ENCODE measurements at regions not wholly inside any gene's neighbourhood (a gene's known extent, or its start where the extent isn't known, plus 50 kb on each side); places are given as distances from the start of the nearest gene placed in this dataset.

DNA sequence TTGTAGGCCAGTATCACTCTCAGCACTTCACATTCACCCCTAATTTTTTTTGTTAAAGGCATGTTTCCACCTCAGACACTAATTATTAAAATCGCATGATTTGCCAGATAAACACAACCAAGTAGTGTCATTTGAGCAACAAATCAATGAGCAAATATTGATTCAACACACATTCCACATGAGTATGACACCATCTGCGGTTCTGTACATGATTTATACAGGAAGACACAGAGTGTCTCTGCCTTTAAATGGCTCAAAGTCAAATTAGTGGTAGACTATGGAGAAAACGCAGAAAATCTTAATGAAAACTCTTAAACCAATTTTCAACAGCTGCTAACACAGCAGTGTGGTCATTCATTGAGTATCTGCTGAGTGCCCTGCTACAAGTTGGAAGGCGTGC, 300.2 kb downstream of the SOX4 start:
- DNase-seq: no peak

DNA sequence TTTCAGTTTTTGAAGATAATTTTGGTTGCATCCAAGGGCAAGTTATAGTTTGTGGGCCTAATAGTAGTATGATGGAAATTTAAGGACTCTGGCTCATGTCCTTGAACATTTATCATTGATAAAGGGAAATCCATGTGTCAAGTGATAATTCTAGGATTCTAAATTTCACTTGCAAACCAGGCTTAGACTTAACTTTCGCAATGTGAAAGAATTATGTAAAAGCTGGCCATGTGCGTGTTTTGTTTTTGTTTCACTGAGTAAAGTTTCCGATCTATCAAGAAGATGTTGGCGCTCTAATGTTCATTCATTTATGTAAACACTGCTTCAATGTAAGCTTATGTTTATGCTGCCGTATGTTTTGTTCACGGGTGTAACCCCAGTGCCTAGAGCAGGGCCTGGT, 302.0 kb downstream of the SOX4 start:
- DNase-seq: no peak

DNA sequence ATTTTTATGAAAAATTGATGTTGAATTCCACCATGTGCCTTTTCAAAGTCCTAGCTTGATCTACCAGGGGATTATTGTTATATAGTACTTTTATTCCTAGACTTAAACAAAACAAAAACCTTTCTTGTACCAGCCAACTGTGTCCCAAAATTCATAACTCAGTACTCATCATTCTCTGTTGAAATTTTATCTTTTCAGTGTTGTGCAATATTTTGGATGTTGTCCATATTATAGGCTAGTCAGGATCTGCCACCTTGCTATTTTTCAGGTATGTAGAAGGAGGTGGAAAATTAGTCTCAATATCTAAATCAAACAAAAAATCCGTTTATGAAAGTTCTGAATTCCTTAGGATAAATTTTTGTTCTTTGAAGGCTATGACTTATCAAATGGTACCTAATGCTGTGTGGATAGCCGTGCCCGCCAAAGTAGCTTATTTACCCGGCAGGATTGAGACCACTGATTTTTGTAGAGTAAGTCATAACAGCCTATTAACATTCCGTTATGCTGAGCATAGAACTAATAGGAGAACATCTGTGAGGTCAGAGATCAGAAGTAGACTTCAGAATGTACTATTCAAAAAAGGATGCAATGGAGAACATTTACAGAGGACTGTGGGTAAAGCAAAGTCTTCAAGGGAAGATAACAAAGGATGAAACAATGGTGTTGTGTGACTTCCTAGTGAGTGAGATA, 304.7 kb downstream of the SOX4 start:
- no peak for DNase-seq

DNA sequence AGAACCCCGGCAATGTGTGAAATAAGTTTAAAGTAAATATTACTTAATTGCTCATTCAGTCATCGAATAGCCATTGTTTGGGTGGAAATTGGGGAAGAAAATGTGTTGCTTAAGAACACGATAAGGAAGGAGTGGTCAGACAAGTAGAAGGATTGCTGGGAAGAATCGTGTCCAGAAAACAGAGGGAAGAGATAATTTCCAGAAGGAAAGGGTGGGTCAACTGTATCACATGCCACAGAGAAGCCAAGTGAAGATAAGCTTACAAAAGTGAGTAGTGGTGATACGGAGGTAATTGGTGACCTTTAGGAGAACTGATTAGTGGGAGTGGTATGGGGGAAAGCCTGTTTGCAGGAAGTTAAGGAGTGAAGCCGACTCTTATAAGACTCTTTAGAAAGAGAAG, 306.2 kb downstream of the SOX4 start:
- DNase-seq: no peak

DNA sequence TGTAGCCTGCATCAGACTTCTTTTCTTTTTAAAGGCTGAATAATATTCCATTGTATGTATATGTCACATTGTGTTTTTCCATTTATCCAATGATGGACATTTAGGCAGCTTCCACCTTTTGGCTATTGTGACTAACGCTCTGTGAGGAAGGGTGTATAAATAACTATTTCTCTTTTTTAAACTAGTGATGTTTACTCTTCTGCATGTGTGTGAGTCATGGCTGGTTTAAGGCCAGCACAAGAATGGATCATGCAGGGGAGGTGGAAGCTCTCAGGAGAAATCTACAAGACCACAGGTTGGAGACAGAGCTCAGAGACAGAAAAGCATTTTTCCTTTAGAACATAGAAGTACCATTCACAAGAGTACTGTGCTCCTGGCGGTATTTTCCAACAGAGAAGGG, 307.2 kb downstream of the SOX4 start:
- no peak for DNase-seq

DNA sequence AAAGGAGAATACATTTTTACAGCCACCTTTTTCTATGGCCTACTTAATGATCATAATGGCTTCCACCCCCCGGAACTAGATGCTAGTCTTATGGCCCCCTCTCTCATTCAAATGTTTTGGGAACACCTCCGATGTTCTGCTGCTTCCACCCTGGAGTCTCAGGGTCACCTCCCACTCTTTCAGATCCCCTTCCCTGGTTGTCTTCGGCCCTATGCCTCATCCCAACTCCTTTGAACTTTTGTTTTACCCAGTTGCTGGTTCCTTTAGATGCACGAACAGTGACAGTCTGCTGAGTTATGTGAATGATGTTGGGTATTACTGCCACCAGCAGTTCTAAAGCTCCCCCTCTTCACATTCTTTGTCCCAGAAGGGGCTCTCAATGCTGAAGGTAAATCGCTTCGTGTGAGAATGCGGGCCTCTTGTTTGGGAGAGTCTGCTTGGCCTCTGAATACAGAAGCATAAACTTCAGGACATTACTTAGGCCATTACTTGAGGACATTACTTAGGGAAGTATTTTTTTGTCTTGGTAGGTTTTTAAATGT, 309.1 kb downstream of the SOX4 start:
- no peak for DNase-seq

DNA sequence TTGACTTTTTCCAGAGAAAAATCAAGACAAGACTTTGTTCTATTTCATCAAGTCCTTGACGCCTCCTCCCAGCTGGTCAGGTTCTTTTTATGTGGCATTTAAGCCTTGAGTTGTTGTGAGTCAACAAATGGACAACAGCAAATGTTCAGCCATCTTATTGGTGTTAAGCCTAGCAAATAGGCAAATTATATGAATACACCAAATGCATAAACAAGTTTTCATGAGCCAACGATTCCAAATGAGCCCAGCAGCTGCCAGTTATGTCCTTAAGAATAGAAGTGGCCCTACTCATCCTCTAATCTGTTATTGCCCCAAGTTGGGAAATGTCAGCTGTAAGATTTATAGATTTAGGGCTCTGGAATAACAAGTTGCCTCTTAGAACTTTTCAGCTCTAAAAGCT, 312.0 kb downstream of the SOX4 start:
- DNase-seq: no peak

DNA sequence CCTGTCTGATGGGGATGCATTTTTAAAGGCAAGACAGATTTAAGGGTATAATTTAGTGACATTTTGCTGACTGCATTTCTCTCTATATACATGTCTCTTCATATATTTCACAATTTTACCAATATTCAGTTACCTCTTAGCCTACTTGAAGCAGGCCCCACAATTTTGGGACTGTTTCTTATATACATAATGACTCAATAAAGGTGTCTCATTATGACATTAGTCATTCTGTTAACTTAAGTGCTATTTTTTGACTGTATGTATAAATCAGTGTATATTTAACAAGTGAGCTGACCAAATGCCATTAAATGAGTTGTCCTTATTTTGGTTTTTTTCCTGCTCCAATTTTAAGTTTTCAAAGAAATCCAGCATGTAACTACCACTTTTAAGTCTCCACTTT, 313.3 kb downstream of the SOX4 start:
- DNase-seq: no peak

DNA sequence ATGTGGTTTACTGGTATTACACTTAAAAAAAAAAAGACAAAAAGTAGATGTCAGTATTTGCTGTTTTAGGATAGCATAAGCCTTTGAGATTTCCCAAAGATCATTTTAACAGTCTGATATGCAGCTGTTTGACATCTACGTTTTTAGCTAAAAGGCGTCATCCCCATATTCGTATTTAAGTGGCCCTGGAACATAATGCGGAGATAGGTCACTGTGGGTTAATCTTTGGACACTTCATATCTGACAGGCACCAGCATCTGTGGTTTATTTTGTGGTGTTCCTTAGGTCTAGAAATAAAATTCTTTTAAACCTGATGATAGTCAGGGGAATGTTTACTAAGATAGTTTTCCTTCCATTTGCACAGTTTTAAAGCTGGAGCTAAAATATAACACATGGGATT, 313.7 kb downstream of the SOX4 start:
- DNase-seq: no peak

DNA sequence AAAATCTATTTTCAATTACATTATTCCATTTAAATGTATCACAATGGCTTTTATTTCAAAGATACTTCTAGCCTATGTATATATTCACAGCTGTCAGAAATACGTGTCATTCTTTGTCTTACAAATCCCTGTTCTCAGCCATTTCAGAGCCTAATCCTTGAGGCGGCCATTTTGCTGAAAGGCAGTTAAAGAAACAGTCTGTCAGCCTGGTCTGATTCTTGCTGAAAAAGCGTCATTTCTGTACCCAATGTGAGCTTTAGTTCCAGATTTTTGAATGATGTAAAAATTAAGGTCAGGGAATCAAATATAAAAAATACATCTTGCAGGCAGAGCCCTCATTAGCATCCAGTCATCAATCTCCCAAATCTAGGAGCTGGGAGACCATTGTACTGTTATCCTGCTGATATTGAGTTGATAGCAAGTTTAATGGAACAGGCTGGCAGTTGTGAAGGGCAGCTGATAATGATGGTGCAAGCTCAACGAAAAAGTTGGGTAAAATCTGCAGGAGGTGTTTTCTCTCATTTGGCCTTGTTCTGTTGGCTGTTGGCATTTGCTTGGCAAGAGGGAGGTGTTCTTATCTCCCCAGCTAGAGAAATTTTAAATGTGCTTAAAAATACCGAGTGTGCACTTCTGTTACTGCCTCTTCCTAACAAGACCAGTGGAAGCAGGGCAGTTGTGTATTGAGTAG, 314.8 kb downstream of the SOX4 start:
- no peak for DNase-seq

DNA sequence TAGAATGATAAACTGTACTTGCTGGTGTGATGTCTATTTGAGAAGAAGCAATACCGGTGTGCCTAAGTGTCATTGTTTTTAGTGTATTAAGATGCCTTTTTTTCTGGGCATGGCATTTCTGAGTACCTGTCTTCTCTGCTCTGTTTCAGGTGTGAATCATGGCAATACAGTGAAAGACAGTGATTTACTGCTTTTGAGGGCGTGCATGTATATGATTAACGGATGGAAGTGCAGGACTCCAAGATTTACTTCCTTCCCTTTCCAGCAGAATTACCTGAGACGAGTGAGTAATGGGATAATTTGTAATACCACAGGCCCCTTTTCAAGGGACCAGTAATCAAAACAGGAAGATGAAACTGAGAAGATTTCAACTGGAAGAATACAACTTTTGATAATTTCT, 315.8 kb downstream of the SOX4 start:
- DNase-seq: no peak

DNA sequence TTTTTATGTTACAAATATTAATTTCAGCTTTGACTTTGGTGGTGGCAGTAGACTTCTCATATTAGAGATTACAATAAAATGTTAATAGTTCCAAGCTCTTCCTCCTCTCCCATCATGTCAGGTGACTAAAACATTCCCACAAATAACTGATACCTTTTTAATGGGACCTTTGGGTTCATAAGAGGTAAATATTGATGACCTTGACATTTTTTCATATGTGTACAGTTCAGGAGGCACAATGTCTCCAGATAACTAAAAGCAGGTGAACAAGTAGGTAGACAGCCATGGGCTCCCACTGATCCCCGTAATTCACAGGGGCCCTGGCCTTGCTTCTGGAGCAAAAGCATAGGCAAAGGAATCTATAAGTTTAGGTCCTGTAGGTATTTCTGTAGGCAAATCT, 317.7 kb downstream of the SOX4 start:
- DNase-seq: no peak

DNA sequence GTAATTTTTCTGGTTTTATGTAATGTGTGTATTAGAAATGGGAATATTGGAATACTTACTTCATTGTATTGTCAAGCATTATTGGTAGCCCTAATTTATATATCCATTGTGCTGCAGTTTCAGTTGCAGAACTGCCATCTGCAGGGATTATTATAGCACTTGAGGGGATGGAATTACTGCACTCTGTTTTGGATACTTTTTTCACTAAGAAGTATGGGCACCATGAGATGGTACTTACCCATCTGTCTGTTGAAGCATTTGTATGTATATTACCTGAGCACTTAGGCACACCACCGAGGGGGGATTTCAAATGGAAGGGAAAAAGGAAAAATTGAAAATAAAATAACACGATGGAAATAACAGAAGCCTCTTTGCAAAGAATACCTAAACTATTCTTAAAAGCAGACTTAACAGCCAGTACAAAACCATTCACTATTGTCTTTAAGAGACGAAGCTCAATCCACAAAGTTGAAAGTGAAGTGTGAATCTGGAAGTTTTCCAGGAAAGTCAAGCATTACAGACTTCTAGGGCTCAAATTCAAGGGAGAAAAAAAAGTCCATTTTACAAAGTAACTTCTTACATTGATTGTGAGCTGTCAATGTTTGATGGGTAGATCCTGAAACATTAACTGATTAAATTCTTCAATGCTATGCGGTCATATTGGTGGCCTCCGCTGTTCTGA, 318.7 kb downstream of the SOX4 start:
- DNase-seq: no peak

DNA sequence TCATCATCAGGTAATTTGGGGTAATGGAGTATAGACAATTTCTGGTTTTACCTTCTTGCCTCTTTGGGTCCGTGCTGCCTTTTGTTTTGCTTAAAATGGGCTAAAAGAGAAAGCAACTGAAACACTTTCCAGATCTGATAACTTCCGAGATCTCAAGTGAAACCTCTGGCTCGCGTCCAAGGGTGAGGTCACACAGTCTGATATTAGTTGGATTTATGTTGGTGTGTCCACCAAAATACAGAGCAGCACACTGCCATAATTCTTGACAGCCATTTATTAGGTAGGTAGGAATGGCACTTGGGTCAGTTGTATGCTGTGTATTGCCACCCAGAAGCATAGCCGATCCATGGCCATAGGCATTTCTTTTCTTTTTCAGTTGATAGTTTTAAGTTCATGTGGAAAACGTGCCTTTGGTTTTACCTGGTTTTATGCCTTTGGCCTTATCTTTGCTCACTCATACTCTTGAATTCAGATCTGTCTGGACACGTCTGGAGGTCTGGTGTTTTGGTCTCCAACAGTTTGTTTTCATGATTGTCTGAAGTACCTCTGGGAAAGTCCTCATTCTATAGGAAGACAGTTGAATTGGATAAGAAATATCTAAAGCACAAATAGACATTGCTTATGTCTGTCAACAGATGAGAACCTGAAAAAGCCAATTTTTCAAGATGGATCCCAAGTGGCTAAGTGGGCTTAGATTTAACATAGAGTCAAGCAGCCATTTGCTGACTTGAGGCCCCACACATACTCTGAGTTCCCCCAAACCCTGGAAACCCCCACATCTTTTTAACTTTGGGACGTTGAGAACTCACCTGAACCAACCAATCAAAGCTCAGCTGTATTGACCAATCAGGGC, 320.8 kb downstream of the SOX4 start:
- DNase-seq: no peak

DNA sequence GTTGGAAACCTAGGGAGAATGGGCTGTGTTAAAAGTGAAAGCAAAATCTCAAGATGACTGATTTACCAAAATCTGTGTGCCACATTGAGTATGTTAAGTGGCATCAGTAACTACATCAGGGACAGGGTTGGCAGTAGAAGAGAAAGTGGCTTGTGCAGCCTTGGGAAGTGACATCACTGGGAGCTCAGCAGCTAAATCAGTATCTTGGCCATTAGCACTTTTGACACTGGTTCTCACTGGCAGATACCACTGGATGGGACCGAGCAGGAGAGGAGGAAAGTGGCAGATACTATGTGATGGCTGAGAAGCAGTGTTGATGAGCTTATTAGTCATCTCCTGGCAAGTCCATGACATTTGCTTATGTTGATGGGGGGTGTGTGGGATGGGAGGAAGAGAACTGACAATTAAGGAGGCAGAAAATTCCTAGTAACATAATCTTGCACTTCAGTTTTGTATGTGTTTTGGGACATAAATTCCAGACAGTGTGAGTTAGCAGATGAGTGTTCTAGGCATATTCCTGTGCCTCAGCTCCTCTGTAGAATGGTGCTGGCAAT, 322.2 kb downstream of the SOX4 start:
- DNase-seq: no peak

DNA sequence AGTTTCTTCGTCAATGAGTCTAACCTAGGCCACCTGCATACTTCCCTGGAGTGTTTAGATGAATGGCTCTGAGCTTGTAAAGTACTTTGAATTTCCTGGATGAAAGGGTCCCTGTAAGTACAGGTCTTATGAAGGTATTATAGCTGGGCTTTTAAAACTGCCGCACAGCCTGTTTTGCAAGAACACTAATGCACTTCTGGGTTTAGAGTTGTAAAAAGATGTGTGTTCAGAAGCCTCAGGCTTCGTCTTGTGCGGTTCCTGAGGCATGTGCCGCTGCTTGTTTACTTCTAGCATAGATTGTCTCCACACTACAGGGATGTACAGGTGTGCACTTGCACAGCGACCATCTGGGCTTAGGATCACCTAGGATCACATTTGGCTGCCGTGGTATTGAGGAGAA, 324.5 kb downstream of the SOX4 start:
- DNase-seq: no peak

DNA sequence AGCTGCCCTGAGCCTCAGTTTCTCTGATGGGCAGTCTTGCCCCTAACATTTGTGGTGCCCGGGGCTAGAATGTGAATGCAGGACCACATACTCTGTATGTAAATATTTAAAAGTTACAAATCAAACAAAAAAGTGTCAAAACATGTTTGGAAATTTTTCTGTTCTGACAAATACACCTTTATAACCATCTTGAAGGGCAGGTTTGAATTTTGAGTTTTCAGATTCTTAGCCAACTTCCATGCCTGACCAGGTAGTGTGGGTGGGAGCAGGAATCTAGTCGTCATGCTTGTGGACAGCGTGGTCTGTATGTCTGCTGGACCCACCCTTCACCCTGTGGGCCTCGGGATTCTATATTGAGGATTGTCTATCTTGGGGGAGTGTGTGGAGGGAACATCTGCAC, 325.1 kb downstream of the SOX4 start:
- no peak for DNase-seq

DNA sequence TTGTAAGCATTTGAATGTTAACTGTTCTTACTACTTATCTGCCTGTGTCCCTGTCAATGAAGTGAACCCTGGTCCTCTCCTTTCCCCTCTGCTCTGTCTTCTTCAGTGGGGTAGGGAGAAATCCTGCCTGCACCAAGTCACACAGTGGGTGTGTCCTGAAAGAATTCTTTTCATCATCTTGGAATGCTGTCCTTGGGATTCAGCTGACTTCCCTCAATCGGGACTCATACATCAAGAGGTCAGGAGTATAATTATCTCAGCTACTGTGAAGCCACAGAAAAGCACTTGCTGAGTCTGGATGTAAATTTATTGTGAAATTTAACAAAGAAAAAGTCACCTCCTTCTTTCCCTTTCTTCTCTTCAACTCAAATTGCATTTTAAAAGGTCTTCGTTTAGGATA, 328.5 kb downstream of the SOX4 start:
- DNase-seq: no peak

DNA sequence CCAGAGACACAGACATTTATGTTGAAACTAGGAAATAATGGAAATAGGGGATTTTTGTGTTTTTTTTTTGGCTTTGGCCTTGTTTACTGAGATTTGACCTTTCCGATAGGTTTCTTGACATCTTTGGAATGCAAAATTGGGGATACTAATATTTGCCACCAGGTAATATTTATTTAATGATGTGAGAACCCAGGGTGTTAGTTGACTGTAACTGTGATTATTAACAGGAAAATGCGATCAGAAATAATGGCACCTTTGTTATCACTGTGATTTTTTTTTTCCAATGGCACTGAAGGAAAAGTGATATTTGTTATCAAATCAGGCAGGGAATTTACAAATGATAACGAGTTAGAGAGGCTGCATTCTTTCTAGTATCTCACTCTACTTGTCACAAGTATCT, 330.5 kb downstream of the SOX4 start:
- DNase-seq: no peak

DNA sequence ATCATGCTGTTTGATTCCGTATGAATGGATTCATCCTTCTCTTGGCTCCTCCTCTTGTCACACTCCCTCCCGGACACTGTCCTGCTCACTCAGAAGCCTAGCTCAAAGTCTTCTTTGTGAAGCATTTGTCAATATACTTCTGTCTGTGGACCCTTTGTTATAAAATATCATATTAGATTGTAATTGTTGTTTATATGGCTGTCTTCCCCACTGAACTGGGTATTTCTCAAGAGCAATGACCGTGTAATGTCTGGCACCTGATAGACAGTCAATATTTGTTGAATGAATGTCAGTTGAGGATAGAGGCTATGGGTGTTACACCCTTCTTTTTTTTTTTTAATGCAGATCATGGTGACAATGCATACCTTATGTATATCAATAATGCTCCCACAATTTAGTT, 335.3 kb downstream of the SOX4 start:
- no peak for DNase-seq

DNA sequence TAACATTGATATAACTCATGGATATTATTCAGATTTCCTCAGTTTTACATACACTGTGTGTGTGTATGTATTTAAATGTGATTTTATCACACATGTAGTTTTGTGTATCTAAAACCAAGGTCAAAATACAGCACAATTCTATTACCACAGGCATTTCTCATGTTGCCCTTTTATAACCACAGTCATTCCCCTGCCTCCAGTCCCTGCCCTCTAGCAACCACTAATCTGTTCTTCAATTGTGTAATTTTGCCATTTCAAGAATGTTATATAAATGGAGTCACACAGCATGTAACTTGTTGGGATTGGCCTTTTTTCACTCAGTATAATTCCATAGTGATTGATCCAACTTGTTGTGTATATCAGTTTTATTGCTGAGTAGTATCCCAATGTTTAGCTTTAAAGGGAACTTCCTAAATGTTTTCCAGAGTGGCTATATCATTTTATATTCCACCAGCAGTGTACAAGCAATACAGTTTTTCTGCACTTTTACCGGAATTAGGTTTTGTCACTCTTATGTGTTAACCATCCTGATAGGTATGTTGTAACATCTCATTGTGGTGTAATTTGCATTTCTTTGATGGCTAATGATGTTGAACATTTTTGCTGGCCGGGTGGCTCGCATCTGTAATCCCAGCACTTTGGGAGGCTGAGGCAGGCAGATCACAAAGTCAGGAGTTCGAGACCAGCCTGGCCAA, 338.2 kb downstream of the SOX4 start:
- DNase-seq: no peak

DNA sequence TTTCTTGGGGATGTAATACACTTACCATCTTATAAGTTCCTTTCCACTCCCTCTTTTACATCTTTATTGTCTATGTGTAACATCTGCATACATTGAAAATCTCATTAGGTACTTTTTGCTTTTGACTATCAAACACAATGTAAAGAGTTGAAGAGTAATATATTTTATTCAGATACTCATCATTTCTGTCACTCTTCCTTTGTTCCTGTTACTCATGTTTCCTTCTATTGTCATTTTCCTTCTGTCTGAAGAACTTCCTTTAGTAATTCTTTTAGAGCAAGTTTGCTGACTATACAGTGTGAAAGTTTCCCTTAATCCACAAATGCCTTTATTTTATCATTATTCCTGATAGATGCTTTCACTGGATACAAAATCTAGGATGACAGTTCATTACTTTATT, 339.8 kb downstream of the SOX4 start:
- DNase-seq: no peak

Data from retina (tissue), 1 donor.